GM18499 (cell line): ENCODE measurements at regions not wholly inside any gene's neighbourhood (a gene's known extent, or its start where the extent isn't known, plus 50 kb on each side); places are given as distances from the start of the nearest gene placed in this dataset.

Experiments used
- ATAC-seq: cut with Tn5 transposase; IDR thresholded peaks from one replicate; pipeline ENCODE4 v1.9.1; 2021; ENCODE audit warnings: moderate number of reproducible peaks; ENCODE audit not compliant: insufficient read depth, unreplicated experiment

GRCh38 chr7:106430103-106430502 lies 145.3 kb upstream of the NAMPT start:
- ATAC-seq = no peak

- ATAC-seq = no peak
These were observed 142.0 kb upstream of the NAMPT start for GRCh38 chr7:106426803-106427202.

GRCh38 chr7:106425017-106425719 lies 140.4 kb upstream of the NAMPT start:
- peak; percentile 83 for ATAC-seq

- no peak for ATAC-seq
These were observed 139.8 kb upstream of the NAMPT start for GRCh38 chr7:106424476-106425016.

GRCh38 chr7:106423821-106424475 lies 139.2 kb upstream of the NAMPT start:
- no peak for ATAC-seq

- ATAC-seq = no peak
These were observed 138.3 kb upstream of the NAMPT start for GRCh38 chr7:106423111-106423510.

GRCh38 chr7:106421181-106421762 lies 136.5 kb upstream of the NAMPT start:
- no peak for ATAC-seq

GRCh38 chr7:106420736-106421135 lies 136.0 kb upstream of the NAMPT start:
- no peak for ATAC-seq

- ATAC-seq = no peak
These were observed 135.4 kb upstream of the NAMPT start for GRCh38 chr7:106420210-106420609.

GRCh38 chr7:106419455-106420182 lies 134.8 kb upstream of the NAMPT start:
- no peak for ATAC-seq

GRCh38 chr7:106418526-106418925 lies 133.7 kb upstream of the NAMPT start:
- no peak for ATAC-seq

- no peak for ATAC-seq
These were observed 133.3 kb upstream of the NAMPT start for GRCh38 chr7:106418094-106418493.

GRCh38 chr7:106417273-106417902 lies 132.6 kb upstream of the NAMPT start:
- no peak for ATAC-seq

- ATAC-seq = no peak
These were observed 131.6 kb upstream of the NAMPT start for GRCh38 chr7:106416430-106416829.

GRCh38 chr7:106415433-106415832 lies 130.7 kb upstream of the NAMPT start:
- ATAC-seq = no peak

GRCh38 chr7:106413446-106413845 lies 128.7 kb upstream of the NAMPT start:
- ATAC-seq = no peak

- no peak for ATAC-seq
These were observed 120.9 kb upstream of the NAMPT start for GRCh38 chr7:106405697-106406141.

- ATAC-seq = no peak
These were observed 118.1 kb upstream of the NAMPT start for GRCh38 chr7:106402898-106403297.

GRCh38 chr7:106400923-106401322 lies 116.1 kb upstream of the NAMPT start:
- ATAC-seq = no peak

- ATAC-seq = no peak
These were observed 114.0 kb upstream of the NAMPT start for GRCh38 chr7:106398786-106399185.
